BE2C (cell line): ENCODE measurements at regions not wholly inside any gene's neighbourhood (a gene's known extent, or its start where the extent isn't known, plus 50 kb on each side); places are given as distances from the start of the nearest gene placed in this dataset.

Experiments used
- DNase-seq: peaks from one replicate; pipeline ENCODE4 v3.0.0-alpha.2; 2020
- H3K27me3 ChIP-seq: fragments of 250-450 bp; sonication (Bioruptor Pico); 2 replicates; pipeline ENCODE4 v1.5.1; 2020; ENCODE audit warnings: mild to moderate bottlenecking
- H3K36me3 ChIP-seq: fragments of 250-450 bp; sonication (Bioruptor Pico); 2 replicates; pipeline ENCODE4 v1.5.1; 2020; ENCODE audit warnings: mild to moderate bottlenecking
- H3K4me1 ChIP-seq: fragments of 250-450 bp; sonication (Bioruptor Pico); 2 replicates; pipeline ENCODE4 v1.5.1; 2020
- H3K4me3 ChIP-seq: 2 replicates; pipeline ENCODE4 v1.5.1; 2011; ENCODE audit warnings: low read depth, low read length
- H3K9me3 ChIP-seq: fragments of 250-450 bp; sonication (Bioruptor Pico); 2 replicates; pipeline ENCODE4 v1.5.1; 2020
- CTCF ChIP-seq: IDR thresholded peaks from 2 replicates; pipeline ENCODE4 v1.5.1; 2012; ENCODE audit warnings: mild to moderate bottlenecking, low read depth, low read length

DNA sequence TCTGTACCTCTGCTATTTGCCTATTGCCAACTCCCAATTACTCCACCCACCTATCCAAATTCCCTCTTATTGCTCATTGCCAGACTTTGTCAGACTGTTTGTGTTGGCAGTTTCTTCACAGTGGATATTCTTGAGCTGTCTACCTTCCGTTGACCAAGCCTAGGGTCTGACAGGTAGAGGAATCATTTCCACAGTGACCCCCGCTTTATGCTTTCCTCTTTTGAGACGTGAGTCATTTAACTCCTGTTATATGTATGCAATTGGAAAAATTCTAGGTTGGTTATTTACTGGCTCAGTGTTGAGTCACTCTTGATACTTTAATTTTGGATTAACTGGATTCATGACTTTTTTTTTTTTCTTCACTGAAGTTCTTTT, 187.7 kb downstream of the IRS1 start:
- no peak for TF ChIP-seq CTCF
- H3K27me3 ChIP-seq = no peaks in the 10 kb centered on the region; the same call in 1 of the 2 replicates
- H3K36me3 ChIP-seq = no peaks in the 10 kb centered on the region
- no peaks in the 10 kb centered on the region for H3K9me3 ChIP-seq
- peaks cover 3% of the 10 kb centered on the region; the same call in 1 of the 2 replicates for H3K4me1 ChIP-seq
- H3K4me3 ChIP-seq = no peak overlapping the region
- DNase-seq = no peak

- no peak for TF ChIP-seq CTCF
- no peaks in the 10 kb centered on the region for H3K9me3 ChIP-seq
- H3K27me3 ChIP-seq = no peaks in the 10 kb centered on the region; the same call in 1 of the 2 replicates
- no peaks in the 10 kb centered on the region for H3K36me3 ChIP-seq
- H3K4me3 ChIP-seq = no peak overlapping the region
- H3K4me1 ChIP-seq = peaks cover 3% of the 10 kb centered on the region; the same call in 1 of the 2 replicates
- no peak for DNase-seq
Measured at GRCh38 chr2:226611196-226611943, 188.2 kb downstream of the IRS1 start.

DNA sequence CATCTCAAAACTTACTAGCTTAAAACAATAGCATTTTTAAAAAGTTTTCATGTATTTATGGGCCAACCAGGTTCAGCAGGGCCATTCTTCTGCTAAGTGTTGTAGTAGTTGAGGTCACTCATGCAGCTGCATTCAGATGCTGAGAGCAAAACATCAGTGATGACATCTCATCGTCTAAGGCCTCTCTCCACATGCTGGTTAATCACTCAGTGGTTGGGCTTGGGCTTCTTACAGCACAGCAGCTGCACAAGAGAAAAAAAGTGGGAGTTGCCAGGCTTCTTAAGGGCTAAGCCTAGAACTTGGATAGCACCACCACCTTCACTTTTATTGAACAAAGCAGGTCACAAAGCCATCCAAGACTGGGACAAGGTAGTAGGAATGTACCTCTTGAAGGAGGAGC, 190.3 kb downstream of the IRS1 start:
- TF ChIP-seq CTCF = no peak
- DNase-seq = no peak
- Histone ChIP-seq H3K36me3 (no peaks in the 10 kb centered on the region), H3K9me3 (no peaks in the 10 kb centered on the region), H3K4me3 (no peak overlapping the region), H3K27me3 (no peaks in the 10 kb centered on the region; the same call in 1 of the 2 replicates), H3K4me1 (no peaks in the 10 kb centered on the region)

DNA sequence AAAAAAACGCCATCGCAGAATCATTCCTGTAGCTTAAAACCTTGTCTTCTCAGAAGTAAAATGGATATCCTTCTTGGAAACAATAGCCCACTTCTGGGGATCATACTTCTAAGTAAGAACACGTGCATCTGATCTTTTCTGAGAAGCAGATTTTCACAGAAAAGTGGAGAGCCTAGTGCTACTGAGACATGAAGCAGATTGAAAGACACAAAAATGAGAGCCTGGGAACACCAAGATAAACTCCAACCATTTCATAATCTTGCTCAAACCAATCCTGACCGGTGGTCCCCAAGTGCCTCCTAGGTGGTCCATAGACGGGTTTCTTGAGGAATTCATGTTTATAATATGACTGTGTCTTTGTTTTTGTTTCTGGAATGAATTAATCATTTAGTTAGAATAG, 191.2 kb downstream of the IRS1 start:
- no peak for DNase-seq
- TF ChIP-seq CTCF = no peak
- H3K36me3 ChIP-seq = no peaks in the 10 kb centered on the region
- H3K4me3 ChIP-seq = no peak overlapping the region
- no peaks in the 10 kb centered on the region for H3K4me1 ChIP-seq
- H3K9me3 ChIP-seq = no peaks in the 10 kb centered on the region
- H3K27me3 ChIP-seq = no peaks in the 10 kb centered on the region; the same call in 1 of the 2 replicates

DNA sequence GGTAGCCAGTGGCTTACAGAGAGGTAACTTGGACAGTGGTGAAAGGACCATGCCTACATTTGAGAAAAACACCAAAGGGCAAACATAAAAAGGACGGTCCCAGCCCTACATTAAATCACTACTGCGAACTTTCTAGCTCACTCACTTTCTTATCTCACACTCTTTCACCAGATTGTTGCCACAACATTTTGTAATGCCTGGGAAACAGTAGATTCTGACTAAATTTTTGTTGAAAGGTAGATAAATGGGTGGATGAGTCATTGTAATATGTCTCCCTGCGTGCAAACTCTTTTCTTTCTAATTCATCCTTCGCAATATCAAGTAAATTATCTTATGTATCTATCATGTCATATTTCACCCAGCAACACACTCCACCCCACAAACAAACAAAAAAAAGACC, 192.2 kb downstream of the IRS1 start:
- TF ChIP-seq CTCF = no peak
- DNase-seq = no peak
- H3K27me3 ChIP-seq = no peaks in the 10 kb centered on the region; the same call in 1 of the 2 replicates
- H3K9me3 ChIP-seq = no peaks in the 10 kb centered on the region
- no peaks in the 10 kb centered on the region for H3K36me3 ChIP-seq
- no peaks in the 10 kb centered on the region for H3K4me1 ChIP-seq
- no peak overlapping the region for H3K4me3 ChIP-seq

GRCh38 chr2:226605642-226606041, 194.0 kb downstream of the IRS1 start:
- Histone ChIP-seq H3K9me3 (no peaks in the 10 kb centered on the region), H3K27me3 (no peaks in the 10 kb centered on the region; the same call in 1 of the 2 replicates), H3K4me1 (no peaks in the 10 kb centered on the region), H3K36me3 (no peaks in the 10 kb centered on the region), H3K4me3 (no peak overlapping the region)
- DNase-seq = no peak
- TF ChIP-seq CTCF = no peak
